DND-41 (cell line): ENCODE measurements at regions not wholly inside any gene's neighbourhood (a gene's known extent, or its start where the extent isn't known, plus 50 kb on each side); places are given as distances from the start of the nearest gene placed in this dataset.

ENCODE experiments used
- ATAC-seq: fragments of 200-7000 bp; cut with Tn5 transposase; 3 replicates; pipeline ENCODE4 v1.9.1; 2021; ENCODE audit warnings: low read depth; ENCODE audit not compliant: insufficient read depth
- DNase-seq: peaks from one replicate; pipeline ENCODE4 v3.0.0-alpha.2; 2020
- H2AFZ ChIP-seq: 2 replicates; pipeline ENCODE4 v1.6.0; 2012; ENCODE audit warnings: low read depth, low read length
- H3K27ac ChIP-seq: 2 replicates; pipeline ENCODE4 v1.5.1; 2012; ENCODE audit warnings: low read length, inconsistent platforms
- H3K27me3 ChIP-seq: fragments of 200-600 bp; sonication (generic); 2 replicates; pipeline ENCODE4 v1.6.0; 2012; ENCODE audit warnings: low read length, mild to moderate bottlenecking, inconsistent platforms; ENCODE audit not compliant: insufficient read depth, poor library complexity
- H3K36me3 ChIP-seq: 2 replicates; pipeline ENCODE4 v1.5.1; 2012; ENCODE audit warnings: low read length, inconsistent platforms; ENCODE audit not compliant: insufficient read depth
- H3K4me1 ChIP-seq: 2 replicates; pipeline ENCODE4 v1.5.1; 2012; ENCODE audit warnings: mild to moderate bottlenecking, low read length; ENCODE audit not compliant: insufficient read depth
- H3K4me2 ChIP-seq: 2 replicates; pipeline ENCODE4 v1.6.0; 2012; ENCODE audit warnings: mild to moderate bottlenecking, moderate library complexity, low read length, inconsistent platforms; ENCODE audit not compliant: insufficient read depth
- H3K4me3 ChIP-seq, 2 experiments: fragments of 200-600 bp in 1 of 2; shearing (Covaris generic) in 1 of 2; 2 replicates each; pipeline ENCODE4 v1.5.1; 2012 to 2016; ENCODE audit warnings: inconsistent platforms in 2 of 2, low read length in 2 of 2, mild to moderate bottlenecking in 2 of 2, low read depth in 1 of 2, moderate library complexity in 1 of 2
- H3K79me2 ChIP-seq: 2 replicates; pipeline ENCODE4 v1.6.0; 2012; ENCODE audit warnings: low read length, inconsistent platforms; ENCODE audit not compliant: insufficient read depth
- H3K9ac ChIP-seq: 2 replicates; pipeline ENCODE4 v1.6.0; 2012; ENCODE audit warnings: low read depth, mild to moderate bottlenecking, inconsistent platforms, low read length, moderate library complexity
- H3K9me3 ChIP-seq: 2 replicates; pipeline ENCODE4 v1.5.1; 2012; ENCODE audit warnings: low read length, moderate library complexity, mild to moderate bottlenecking, inconsistent platforms; ENCODE audit not compliant: insufficient read depth, severe bottlenecking
- H4K20me1 ChIP-seq: 2 replicates; pipeline ENCODE4 v1.6.0; 2012; ENCODE audit warnings: low read length; ENCODE audit not compliant: insufficient read depth
- CTCF ChIP-seq: IDR thresholded peaks from 2 replicates; pipeline ENCODE4 v1.5.1; 2012; ENCODE audit warnings: borderline replicate concordance, low read length, moderate library complexity, mild to moderate bottlenecking; ENCODE audit not compliant: poor library complexity, severe bottlenecking; ENCODE audit errors: extremely low read depth
- EZH2 ChIP-seq: IDR thresholded peaks from 3 replicates; pipeline ENCODE4 v1.6.1; 2012; ENCODE audit warnings: borderline replicate concordance, low read depth, mild to moderate bottlenecking, moderate library complexity, low read length, inconsistent platforms; ENCODE audit not compliant: severe bottlenecking

DNA sequence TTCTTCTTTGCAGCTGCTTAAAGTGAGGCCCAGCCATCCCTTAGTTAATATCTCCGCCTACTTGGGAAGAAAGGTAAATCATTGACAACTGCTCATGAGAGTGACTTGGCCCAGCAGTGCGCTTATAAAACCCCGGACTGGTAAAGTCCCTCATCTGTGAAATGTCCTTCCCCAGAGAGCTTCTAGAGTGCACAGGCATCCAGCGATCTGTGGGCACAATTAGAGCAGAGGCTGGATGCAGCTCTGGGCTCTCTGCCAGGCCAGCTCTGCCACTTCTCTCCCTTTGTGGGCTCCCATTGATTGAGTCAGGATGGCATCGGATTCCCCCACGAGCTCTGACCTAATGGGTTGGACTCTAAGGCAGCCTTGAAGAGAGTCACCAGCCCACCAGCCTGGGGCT is 219.0 kb upstream of the LINGO1 start:
- no peak for TF ChIP-seq EZH2
- no peak for TF ChIP-seq CTCF
- Histone ChIP-seq H3K9me3 (no peaks in the 10 kb centered on the region), H3K9ac (no peak overlapping the region), H3K4me2 (no peak overlapping the region), H3K79me2 (no peaks in the 10 kb centered on the region), H4K20me1 (no peaks in the 10 kb centered on the region), H3K27me3 (peaks cover 9% of the 10 kb centered on the region), H3K27ac (no peak overlapping the region), H2AFZ (no peak overlapping the region), H3K4me3 (no peak overlapping the region), H3K36me3 (no peaks in the 10 kb centered on the region), H3K4me1 (no peaks in the 10 kb centered on the region)
- DNase-seq: no peak
- no peak for ATAC-seq

DNA sequence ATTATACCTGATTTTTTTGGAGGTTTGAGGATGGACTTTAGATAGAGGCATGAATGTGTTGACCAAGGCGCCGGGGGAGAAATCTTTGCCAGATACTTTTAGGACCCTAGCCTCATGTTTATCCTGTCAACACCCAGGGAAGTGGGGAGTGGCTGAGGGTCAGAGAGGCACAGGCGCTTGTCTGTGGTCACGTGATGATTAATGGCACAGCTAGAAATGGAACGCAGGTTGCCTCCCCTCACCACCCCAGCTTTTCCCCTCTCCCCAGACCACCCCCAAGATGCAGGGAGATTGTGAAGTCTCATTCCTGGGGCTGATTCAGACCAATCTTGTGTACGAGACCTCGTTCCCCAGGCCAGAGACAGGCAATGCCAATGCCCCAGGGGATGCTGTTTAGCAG is 218.4 kb upstream of the LINGO1 start:
- no peak for TF ChIP-seq CTCF
- TF ChIP-seq EZH2: no peak
- H3K4me2 ChIP-seq: no peak overlapping the region
- no peaks in the 10 kb centered on the region for H3K79me2 ChIP-seq
- H3K4me1 ChIP-seq: no peaks in the 10 kb centered on the region
- no peak overlapping the region for H3K27ac ChIP-seq
- peaks cover 9% of the 10 kb centered on the region for H3K27me3 ChIP-seq
- ATAC-seq: no peak
- no peak overlapping the region for H3K9ac ChIP-seq
- no peaks in the 10 kb centered on the region for H3K9me3 ChIP-seq
- DNase-seq: no peak
- no peaks in the 10 kb centered on the region for H4K20me1 ChIP-seq
- no peak overlapping the region for H2AFZ ChIP-seq
- H3K36me3 ChIP-seq: no peaks in the 10 kb centered on the region
- H3K4me3 ChIP-seq: no peak overlapping the region

DNA sequence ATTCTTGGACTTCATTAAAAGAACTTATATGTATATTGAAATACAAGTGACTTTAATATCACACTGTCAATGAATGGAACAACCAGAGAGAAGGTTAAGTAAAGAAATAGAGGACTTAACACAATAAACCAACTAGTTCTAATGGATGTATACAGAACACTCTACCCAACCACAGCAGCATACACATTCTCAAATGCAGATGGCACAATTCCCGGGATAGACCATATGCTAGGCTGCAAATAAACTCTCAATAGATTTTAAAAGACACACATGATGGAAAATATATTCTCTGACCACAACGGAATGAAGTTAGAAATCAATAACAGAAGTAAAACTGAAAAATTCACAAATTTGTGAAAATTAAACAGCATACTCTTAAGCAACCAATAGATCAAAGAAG is 214.3 kb upstream of the LINGO1 start:
- TF ChIP-seq CTCF (no peak), EZH2 (no peak)
- Histone ChIP-seq H3K27me3 (peaks cover 5% of the 10 kb centered on the region), H3K27ac (no peak overlapping the region), H3K9ac (no peak overlapping the region), H3K9me3 (no peaks in the 10 kb centered on the region), H4K20me1 (no peaks in the 10 kb centered on the region), H3K4me1 (no peaks in the 10 kb centered on the region), H3K4me2 (no peak overlapping the region), H3K4me3 (no peak overlapping the region), H2AFZ (no peak overlapping the region), H3K79me2 (no peaks in the 10 kb centered on the region), H3K36me3 (no peaks in the 10 kb centered on the region)
- no peak for DNase-seq
- no peak for ATAC-seq

DNA sequence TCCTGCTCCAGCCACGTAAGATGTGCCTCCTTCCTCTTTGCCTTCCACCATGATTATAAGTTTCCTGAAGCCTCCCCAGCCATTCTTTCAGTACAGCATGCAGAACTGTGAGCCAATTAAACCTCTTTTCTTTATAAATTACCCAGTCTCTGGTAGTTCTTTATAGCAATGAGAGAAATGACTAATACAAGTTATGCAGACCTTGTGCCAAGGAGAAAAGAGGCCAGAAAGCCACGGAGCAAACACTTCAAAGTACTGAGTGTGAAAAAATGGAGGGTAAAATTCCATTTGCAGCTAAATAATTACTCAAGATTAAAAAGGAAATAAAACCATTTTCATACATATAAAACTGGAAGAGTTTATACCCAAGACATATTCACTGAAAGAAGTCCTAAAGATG is 213.6 kb upstream of the LINGO1 start:
- no peak overlapping the region for H3K9ac ChIP-seq
- no peaks in the 10 kb centered on the region for H3K4me1 ChIP-seq
- H3K9me3 ChIP-seq: no peaks in the 10 kb centered on the region
- H4K20me1 ChIP-seq: no peaks in the 10 kb centered on the region
- no peaks in the 10 kb centered on the region for H3K36me3 ChIP-seq
- H3K4me2 ChIP-seq: no peak overlapping the region
- no peak overlapping the region for H3K4me3 ChIP-seq
- H3K27ac ChIP-seq: no peak overlapping the region
- no peak overlapping the region for H2AFZ ChIP-seq
- DNase-seq (no peak), ATAC-seq (no peak)
- H3K79me2 ChIP-seq: no peaks in the 10 kb centered on the region
- TF ChIP-seq CTCF (no peak), EZH2 (no peak)
- peaks cover 7% of the 10 kb centered on the region for H3K27me3 ChIP-seq
